Right lobe of liver (tissue), 6 donors: ENCODE measurements at regions not wholly inside any gene's neighbourhood (a gene's known extent, or its start where the extent isn't known, plus 50 kb on each side); places are given as distances from the start of the nearest gene placed in this dataset.
"Not testable (repeated sequence)": the region's sequence is repeated elsewhere in the genome, so short reads cannot be mapped to it uniquely, and the experiment has no call there.

Experiments
- ATAC-seq, 4 donors: fragments of 200-7000 bp; cut with Tn5 transposase; one replicate each; pipeline ENCODE4 v1.9.1; 2020; ENCODE audit warnings: mild to moderate bottlenecking in 4 of 4, moderate library complexity in 4 of 4
- DNase-seq, 3 donors: peaks; one replicate each; pipeline ENCODE4 v3.0.0-alpha.2; 2020
- H3K27ac ChIP-seq, 3 donors: fragments of 200-600 bp; one replicate each; pipeline ENCODE4 v1.8.0; 2022
- H3K27me3 ChIP-seq, 2 donors: fragments of 200-600 bp; one replicate each; pipeline ENCODE4 v1.8.0; 2022
- H3K36me3 ChIP-seq, 4 donors: fragments of 200-600 bp; sonication (generic) in 1 of 4; one replicate each; pipeline versions ENCODE4 v1.5.1 to v1.8.0; 2017 to 2022; ENCODE audit warnings: control low read depth in 1 of 4
- H3K4me1 ChIP-seq, 4 donors: fragments of 200-600 bp; sonication (generic) in 1 of 4; one replicate each; pipeline versions ENCODE4 v1.5.1 to v1.8.0; 2017 to 2022; ENCODE audit warnings: control low read depth in 1 of 4
- H3K4me3 ChIP-seq, 3 donors: fragments of 200-600 bp; one replicate each; pipeline ENCODE4 v1.8.0; 2022
- H3K9me3 ChIP-seq, 4 donors: fragments of 200-600 bp; sonication (generic) in 1 of 4; one replicate each; pipeline versions ENCODE4 v1.5.1 to v1.8.0; 2017 to 2022; ENCODE audit warnings: control low read depth in 1 of 4
- POLR2A ChIP-seq: fragments of 450-650 bp; IDR thresholded peaks from one replicate; pipeline ENCODE4 v1.6.1; 2017; ENCODE audit warnings: antibody characterized with exemption, mild to moderate bottlenecking
- WGBS: methylation state at CpG from one replicate; pipeline ENCODE4 v1.1.6; 2018; ENCODE audit warnings: low coverage, low lambda C conversion rate; ENCODE audit not compliant: insufficient coverage; ENCODE audit errors: missing lambda C conversion rate; 5-methylcytosine and 5-hydroxymethylcytosine counted together
- intact Hi-C, 2 donors: fragments of 100-400 bp; cut with DNase I; formaldehyde crosslinking; loops; one replicate each; pipeline versions ENCODE4 v1.11.2 to v1.14.1; 2022
- TF ChIP-seq, protein P1 (sequence below), 4 donors: fragments of 200-600 bp in 3 of 4; fragments of 450-650 bp in 1 of 4; IDR thresholded peaks; one replicate each; pipeline versions ENCODE4 v1.5.1 to v1.8.0; 2016 to 2022; ENCODE audit warnings: antibody characterized with exemption in 4 of 4, mild to moderate bottlenecking in 2 of 4
- donor health status: DM: no; HTN: yes; CAD: no.
- donor health status: DM: no; HTN: no; CAD: no.
- donor health status: DM: no; HTN: no; CAD: no.
- donor health status: DM: no; HTN: yes; CAD: no.
- donor health status: DM: no; HTN: yes; CAD: no.

DNA sequence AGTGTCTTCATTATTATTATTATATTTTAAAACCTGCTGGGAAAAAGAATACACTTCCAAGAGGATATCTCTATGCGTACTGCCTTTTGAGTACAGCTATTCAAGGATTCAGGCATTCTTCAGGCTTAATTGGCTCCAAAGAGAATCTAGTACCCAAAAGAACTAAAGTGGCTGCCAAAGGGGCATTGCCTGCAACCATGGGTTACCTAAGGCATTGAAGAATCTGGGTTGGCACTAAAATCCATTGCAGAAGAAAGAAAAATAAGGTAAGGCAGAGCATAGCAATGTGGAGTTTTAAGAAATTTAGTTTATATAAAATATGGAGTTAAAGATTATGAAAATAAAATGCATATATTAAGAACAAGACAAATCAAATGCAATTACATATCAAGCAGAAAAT is 223.5 kb downstream of the TMEM161B start:
- H3K4me3 ChIP-seq: no peak overlapping the region
- no peaks in the 10 kb centered on the region for H3K36me3 ChIP-seq
- H3K27ac ChIP-seq: no peak overlapping the region
- intact Hi-C loops: no loop called here
- DNase-seq (no peak), ATAC-seq (no peak)
- TF ChIP-seq, protein P1, sequence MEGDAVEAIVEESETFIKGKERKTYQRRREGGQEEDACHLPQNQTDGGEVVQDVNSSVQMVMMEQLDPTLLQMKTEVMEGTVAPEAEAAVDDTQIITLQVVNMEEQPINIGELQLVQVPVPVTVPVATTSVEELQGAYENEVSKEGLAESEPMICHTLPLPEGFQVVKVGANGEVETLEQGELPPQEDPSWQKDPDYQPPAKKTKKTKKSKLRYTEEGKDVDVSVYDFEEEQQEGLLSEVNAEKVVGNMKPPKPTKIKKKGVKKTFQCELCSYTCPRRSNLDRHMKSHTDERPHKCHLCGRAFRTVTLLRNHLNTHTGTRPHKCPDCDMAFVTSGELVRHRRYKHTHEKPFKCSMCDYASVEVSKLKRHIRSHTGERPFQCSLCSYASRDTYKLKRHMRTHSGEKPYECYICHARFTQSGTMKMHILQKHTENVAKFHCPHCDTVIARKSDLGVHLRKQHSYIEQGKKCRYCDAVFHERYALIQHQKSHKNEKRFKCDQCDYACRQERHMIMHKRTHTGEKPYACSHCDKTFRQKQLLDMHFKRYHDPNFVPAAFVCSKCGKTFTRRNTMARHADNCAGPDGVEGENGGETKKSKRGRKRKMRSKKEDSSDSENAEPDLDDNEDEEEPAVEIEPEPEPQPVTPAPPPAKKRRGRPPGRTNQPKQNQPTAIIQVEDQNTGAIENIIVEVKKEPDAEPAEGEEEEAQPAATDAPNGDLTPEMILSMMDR (IDR thresholded peaks at IDR 0.05): no peak
- no peak for TF ChIP-seq POLR2A
- 0% methylated on average over 1 of the region's 1 CpG for WGBS
- no peaks in the 10 kb centered on the region for H3K4me1 ChIP-seq
- no peaks in the 10 kb centered on the region for H3K27me3 ChIP-seq
- H3K9me3 ChIP-seq: no peaks in the 10 kb centered on the region

- H3K36me3 ChIP-seq: no peaks in the 10 kb centered on the region
- DNase-seq: no peak
- no peak overlapping the region for H3K27ac ChIP-seq
- peak in 2 of 4 donors; percentile 58 to 64 for ATAC-seq
- intact Hi-C loops: no loop called here
- WGBS: 50% methylated on average over 1 of the region's 1 CpG
- H3K27me3 ChIP-seq: no peaks in the 10 kb centered on the region
- no peaks in the 10 kb centered on the region for H3K9me3 ChIP-seq
- TF ChIP-seq POLR2A: no peak
- TF ChIP-seq, protein P1 (IDR thresholded peaks at IDR 0.05): no peak
- no peaks in the 10 kb centered on the region for H3K4me1 ChIP-seq
- H3K4me3 ChIP-seq: no peak overlapping the region
These were observed 234.1 kb downstream of the TMEM161B start for GRCh38 chr5:88034520-88034919.

GRCh38 chr5:88033191-88033590 is 235.5 kb downstream of the TMEM161B start:
- H3K4me3 ChIP-seq: no peak overlapping the region
- ATAC-seq: peak in 1 of 4 donors; percentile 13
- TF ChIP-seq, protein P1 (IDR thresholded peaks at IDR 0.05): no peak
- no peak for TF ChIP-seq POLR2A
- 45% methylated on average over 2 of the region's 2 CpGs for WGBS
- H3K4me1 ChIP-seq: no peaks in the 10 kb centered on the region
- H3K27ac ChIP-seq: no peak overlapping the region
- no peaks in the 10 kb centered on the region for H3K27me3 ChIP-seq
- no peaks in the 10 kb centered on the region for H3K9me3 ChIP-seq
- intact Hi-C loops: no loop called here
- DNase-seq: no peak
- no peaks in the 10 kb centered on the region for H3K36me3 ChIP-seq

DNA sequence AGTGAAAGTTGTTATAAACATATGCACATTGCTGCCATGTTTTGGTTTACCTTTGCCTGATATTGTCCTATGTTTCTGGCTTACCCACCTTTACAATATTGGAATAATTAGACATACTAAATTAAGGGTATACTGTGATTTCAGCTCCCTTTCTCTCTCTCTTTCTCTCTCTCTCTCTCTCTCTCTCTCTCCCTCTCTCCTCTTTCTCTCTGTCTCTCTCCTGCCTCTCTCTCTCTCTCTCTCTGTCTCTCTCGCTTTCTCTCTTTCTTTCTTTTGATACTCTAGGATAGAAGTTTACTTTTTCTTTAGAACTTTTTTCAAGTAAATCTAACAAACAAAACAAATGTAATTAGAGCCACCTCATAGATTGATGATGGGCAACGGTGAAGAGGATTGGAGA is 239.6 kb downstream of the TMEM161B start:
- TF ChIP-seq, protein P1 (IDR thresholded peaks at IDR 0.05): no peak
- no peak for TF ChIP-seq POLR2A
- H3K9me3 ChIP-seq: no peaks in the 10 kb centered on the region
- no peak overlapping the region for H3K27ac ChIP-seq
- H3K4me1 ChIP-seq: no peaks in the 10 kb centered on the region
- no peak for DNase-seq
- ATAC-seq: no peak
- 90% methylated on average over 2 of the region's 2 CpGs for WGBS
- intact Hi-C loops: no loop called here
- no peaks in the 10 kb centered on the region for H3K27me3 ChIP-seq
- H3K4me3 ChIP-seq: no peak overlapping the region
- no peaks in the 10 kb centered on the region for H3K36me3 ChIP-seq

DNA sequence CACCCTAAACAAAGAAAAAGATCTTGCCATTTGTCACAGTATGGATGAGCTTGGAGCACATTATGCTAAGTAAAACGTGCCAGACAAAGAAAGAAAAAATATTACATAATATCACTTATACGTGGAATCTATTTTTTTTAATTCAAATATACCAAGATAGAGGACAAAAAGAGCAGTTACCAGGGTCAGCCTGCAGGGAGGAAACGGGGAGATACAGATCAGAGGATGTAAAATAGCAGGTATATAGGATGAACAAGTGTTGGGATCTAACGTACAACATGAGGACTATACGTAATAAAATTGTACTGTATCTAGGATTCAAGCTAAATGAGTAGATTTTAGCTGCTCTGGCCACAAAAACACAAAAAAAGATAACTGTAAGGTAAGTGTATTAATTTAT is 247.5 kb downstream of the TMEM161B start:
- no peaks in the 10 kb centered on the region for H3K27me3 ChIP-seq
- TF ChIP-seq, protein P1 (IDR thresholded peaks at IDR 0.05): no peak
- no peak for TF ChIP-seq POLR2A
- ATAC-seq: no peak
- WGBS: 69% methylated on average over 5 of the region's 5 CpGs
- no peaks in the 10 kb centered on the region for H3K9me3 ChIP-seq
- intact Hi-C loops: no loop called here
- H3K4me1 ChIP-seq: no peaks in the 10 kb centered on the region
- H3K36me3 ChIP-seq: no peaks in the 10 kb centered on the region
- DNase-seq: no peak
- H3K27ac ChIP-seq: no peak overlapping the region
- no peak overlapping the region for H3K4me3 ChIP-seq

DNA sequence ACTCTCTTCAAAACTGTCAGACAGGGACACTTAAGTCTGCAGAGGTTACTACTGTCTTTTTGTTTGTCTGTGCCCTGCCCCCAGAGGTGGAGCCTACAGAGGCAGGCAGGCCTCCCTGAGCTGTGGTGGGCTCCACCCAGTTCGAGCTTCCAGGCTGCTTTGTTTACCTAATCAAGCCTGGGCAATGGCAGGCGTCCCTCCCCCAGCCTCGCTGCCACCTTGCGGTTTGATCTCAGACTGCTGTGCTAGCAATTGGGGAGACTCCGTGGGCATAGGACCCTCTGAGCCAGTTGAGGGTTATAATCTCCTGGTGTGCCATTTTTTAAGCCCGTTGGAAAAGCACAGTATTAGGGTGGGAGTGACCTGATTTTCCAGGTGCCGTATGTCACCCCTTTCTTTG is 253.7 kb downstream of the TMEM161B start:
- H3K9me3 ChIP-seq, H3K36me3 ChIP-seq, ATAC-seq, H3K4me1 ChIP-seq, DNase-seq, H3K27ac ChIP-seq, H3K27me3 ChIP-seq, H3K4me3 ChIP-seq, intact Hi-C loops: not testable (repeated sequence)
- WGBS: 80% methylated on average over 1 of the region's 7 CpGs
